HG03103 (cell line): ENCODE measurements at regions not wholly inside any gene's neighbourhood (a gene's known extent, or its start where the extent isn't known, plus 50 kb on each side); places are given as distances from the start of the nearest gene placed in this dataset.
A peak's percentile ranks its signal among the peaks of the same experiment; 100 is the strongest.
"Not testable (repeated sequence)": the region's sequence is repeated elsewhere in the genome, so short reads cannot be mapped to it uniquely, and the experiment has no call there.

Experiments used
- ATAC-seq: cut with Tn5 transposase; IDR thresholded peaks from one replicate; pipeline ENCODE4 v1.9.1; 2021; ENCODE audit warnings: low read depth; ENCODE audit not compliant: unreplicated experiment

GRCh38 chrX:131821945-131822622, 201.0 kb upstream of the STK26 start:
- ATAC-seq: no peak

- no peak for ATAC-seq
These were observed 196.5 kb upstream of the STK26 start for GRCh38 chrX:131826572-131826971.

- ATAC-seq: peak; percentile 46
These were observed 195.2 kb upstream of the STK26 start for GRCh38 chrX:131827935-131828334.

- no peak for ATAC-seq
These were observed 194.6 kb upstream of the STK26 start for GRCh38 chrX:131828482-131828881.

GRCh38 chrX:131830400-131831184, 192.5 kb upstream of the STK26 start:
- ATAC-seq: peak; percentile 81

GRCh38 chrX:131831185-131831520, 191.9 kb upstream of the STK26 start:
- no peak for ATAC-seq

GRCh38 chrX:131836161-131836560, 186.9 kb upstream of the STK26 start:
- ATAC-seq: no peak

- no peak for ATAC-seq
These were observed 185.8 kb upstream of the STK26 start for GRCh38 chrX:131837325-131837724.

GRCh38 chrX:131840799-131841495, 182.2 kb upstream of the STK26 start:
- ATAC-seq: no peak

GRCh38 chrX:131841496-131842437, 181.3 kb upstream of the STK26 start:
- ATAC-seq: peak; percentile 81

GRCh38 chrX:131843987-131844386, 179.1 kb upstream of the STK26 start:
- ATAC-seq: no peak

GRCh38 chrX:131845201-131845600, 177.9 kb upstream of the STK26 start:
- no peak for ATAC-seq

- ATAC-seq: no peak
These were observed 177.3 kb upstream of the STK26 start for GRCh38 chrX:131845771-131846170.

GRCh38 chrX:131850964-131851363, 172.1 kb upstream of the STK26 start:
- not testable (repeated sequence) for ATAC-seq

- no peak for ATAC-seq
These were observed 169.7 kb upstream of the STK26 start for GRCh38 chrX:131853440-131853839.

- no peak for ATAC-seq
These were observed 168.5 kb upstream of the STK26 start for GRCh38 chrX:131854581-131854980.

- no peak for ATAC-seq
These were observed 161.9 kb upstream of the STK26 start for GRCh38 chrX:131861088-131861787.

- ATAC-seq: no peak
These were observed 160.8 kb upstream of the STK26 start for GRCh38 chrX:131862321-131862720.

GRCh38 chrX:131869182-131869581, 153.9 kb upstream of the STK26 start:
- ATAC-seq: no peak

GRCh38 chrX:131874300-131874699, 148.8 kb upstream of the STK26 start:
- no peak for ATAC-seq
